HepG2 (cell line): ENCODE measurements at regions not wholly inside any gene's neighbourhood (a gene's known extent, or its start where the extent isn't known, plus 50 kb on each side); places are given as distances from the start of the nearest gene placed in this dataset.

Source experiments
- ATAC-seq: fragments of 200-7000 bp; cut with Tn5 transposase; 3 replicates; pipeline ENCODE4 v1.9.1; 2020; ENCODE audit warnings: mild to moderate bottlenecking, moderate library complexity
- BruUV-seq: library from RNA; stranded (reverse); fragments of 400-500 nt; replicated peaks from 2 replicates; lab custom pipeline; 2021; lab: Mats Ljungman, UMichigan
- CTCF ChIA-PET: fragments of 300-600 bp; formaldehyde crosslinking; extraction: SDS; loops from one replicate; lab custom pipeline; 2021; ENCODE audit warnings: low total read pairs, inconsistent platforms, low intra/inter-chr PET ratio; lab: Yijun Ruan, JAX
- POLR2A ChIA-PET: fragments of 350-600 bp; sonication (Branson Sonifier 250); formaldehyde crosslinking; loops from one replicate; lab custom pipeline; 2020; ENCODE audit warnings: antibody characterized with exemption, inconsistent platforms; lab: Yijun Ruan, JAX
- DNase-seq: peaks from one replicate; pipeline ENCODE4 v3.0.0-alpha.2; 2015; ENCODE audit warnings: low spot score
- FAIRE-seq: peaks from 3 replicates; lab custom pipeline; 2011; peaks lifted over from hg19 to GRCh38; lab: Jason Lieb, UNC
- H2AFZ ChIP-seq: one replicate; pipeline ENCODE4 v1.6.1; 2011; ENCODE audit warnings: low read length, inconsistent platforms
- H3K27ac ChIP-seq: fragments of 300-600 bp; 3 replicates; pipeline ENCODE4 v1.8.0; 2011; ENCODE audit warnings: mixed run types, mild to moderate bottlenecking, mixed read lengths, low read length, inconsistent platforms; ENCODE audit not compliant: insufficient read depth; ENCODE audit errors: extremely low read length
- H3K27me3 ChIP-seq, 2 experiments: fragments of 200-600 bp in 1 of 2; 2 replicates in 1 of 2; 3 replicates in 1 of 2; pipeline versions ENCODE4 v1.6.0 to v1.8.0; 2011; ENCODE audit warnings: low read length in 2 of 2, mild to moderate bottlenecking in 2 of 2, moderate library complexity in 2 of 2, inconsistent platforms in 1 of 2; ENCODE audit not compliant: insufficient read depth in 2 of 2, control insufficient read depth in 1 of 2
- H3K36me3 ChIP-seq, 2 experiments: fragments of 200-600 bp in 1 of 2; replicated peaks in 1 of 2; 2 replicates in 1 of 2; 3 replicates in 1 of 2; pipeline versions ENCODE4 v1.5.1 to v1.8.0; 2011; ENCODE audit warnings: low read length in 2 of 2, inconsistent platforms in 1 of 2; ENCODE audit not compliant: insufficient read depth in 2 of 2, control insufficient read depth in 1 of 2
- H3K4me1 ChIP-seq: 2 replicates; pipeline ENCODE4 v1.5.1; 2012; ENCODE audit warnings: low read length, inconsistent platforms; ENCODE audit not compliant: insufficient read depth
- H3K4me2 ChIP-seq: 2 replicates; pipeline ENCODE4 v1.6.0; 2011; ENCODE audit warnings: low read depth, low read length, inconsistent platforms
- H3K4me3 ChIP-seq, 3 experiments: fragments of 200-600 bp in 1 of 3; sonication (generic), shearing (Covaris generic) in 1 of 3; replicated peaks in 1 of 3; 2 replicates each; pipeline ENCODE4 v1.5.1; 2011 to 2016; ENCODE audit warnings: low read length in 3 of 3, inconsistent platforms in 2 of 3, low read depth in 2 of 3, mild to moderate bottlenecking in 2 of 3, control low read depth in 1 of 3, mixed read lengths in 1 of 3; ENCODE audit not compliant: insufficient read depth in 1 of 3
- H3K79me2 ChIP-seq: one replicate; pipeline ENCODE4 v1.6.1; 2011; ENCODE audit warnings: low read length, inconsistent platforms; ENCODE audit not compliant: insufficient read depth
- H3K9ac ChIP-seq: 2 replicates; pipeline ENCODE4 v1.6.0; 2011; ENCODE audit warnings: mild to moderate bottlenecking, low read depth, low read length, inconsistent platforms; ENCODE audit not compliant: insufficient read depth
- H3K9me3 ChIP-seq: 2 replicates; pipeline ENCODE4 v1.5.1; 2012; ENCODE audit warnings: mild to moderate bottlenecking, low read length
- H4K20me1 ChIP-seq: 2 replicates; pipeline ENCODE4 v1.6.0; 2011; ENCODE audit warnings: inconsistent platforms, mild to moderate bottlenecking, low read length, moderate library complexity; ENCODE audit not compliant: insufficient read depth
- CSRNP1 ChIP-seq: sonication (generic); formaldehyde crosslinking; IDR thresholded peaks from 2 replicates; pipeline ENCODE4 v1.8.1; 2023; ENCODE audit warnings: mild to moderate bottlenecking, missing genetic modification reagents
- FIP1L1 ChIP-seq: fragments of 200-400 bp; formaldehyde crosslinking; IDR thresholded peaks from 2 replicates; pipeline ENCODE4 v1.6.1; 2018; ENCODE audit warnings: low read depth, mild to moderate bottlenecking, low read length, moderate library complexity, borderline replicate concordance; ENCODE audit not compliant: insufficient read depth
- GATAD2A ChIP-seq: IDR thresholded peaks from 2 replicates; pipeline ENCODE4 v1.6.1; 2016
- HES4 ChIP-seq: sonication (generic); formaldehyde crosslinking; IDR thresholded peaks from 2 replicates; pipeline ENCODE4 v1.9.0; 2021; ENCODE audit warnings: mild to moderate bottlenecking, missing genetic modification reagents, borderline replicate concordance
- KLF13 ChIP-seq: sonication (generic); formaldehyde crosslinking; IDR thresholded peaks from 2 replicates; pipeline ENCODE4 v1.4.0; 2020; ENCODE audit warnings: mild to moderate bottlenecking, missing genetic modification reagents
- MXD1 ChIP-seq: sonication (generic); formaldehyde crosslinking; IDR thresholded peaks from 2 replicates; pipeline ENCODE4 v1.4.0; 2020; ENCODE audit warnings: mild to moderate bottlenecking, missing genetic modification reagents
- MXD4 ChIP-seq: IDR thresholded peaks from 2 replicates; pipeline ENCODE4 v1.6.1; 2016; ENCODE audit warnings: mild to moderate bottlenecking, missing biosample characterization, missing genetic modification reagents
- NCOA5 ChIP-seq: sonication (generic); formaldehyde crosslinking; IDR thresholded peaks from 2 replicates; pipeline ENCODE4 v1.4.0; 2020; ENCODE audit warnings: missing genetic modification reagents
- PAXIP1 ChIP-seq: sonication (generic); formaldehyde crosslinking; conservative IDR thresholded peaks from 2 replicates; pipeline ENCODE4 v1.4.0; 2020; ENCODE audit warnings: mild to moderate bottlenecking, missing genetic modification reagents, moderate library complexity
- SPEN ChIP-seq: sonication (generic); formaldehyde crosslinking; IDR thresholded peaks from 2 replicates; pipeline ENCODE4 v1.5.1; 2020; ENCODE audit warnings: low read depth, mild to moderate bottlenecking, missing genetic modification reagents
- TCF7 ChIP-seq: sonication (generic); IDR thresholded peaks from 2 replicates; pipeline ENCODE4 v1.6.1; 2016; ENCODE audit warnings: antibody characterized with exemption, low read depth
- ZFP91 ChIP-seq: sonication (generic); formaldehyde crosslinking; IDR thresholded peaks from 2 replicates; pipeline ENCODE4 v1.9.0; 2022; ENCODE audit warnings: missing genetic modification reagents, mild to moderate bottlenecking, borderline replicate concordance
- ZKSCAN1 ChIP-seq: fragments of 150-350 bp; IDR thresholded peaks from 2 replicates; pipeline ENCODE4 v1.6.1; 2014; ENCODE audit warnings: low read length
- ZNF121 ChIP-seq: sonication (generic); formaldehyde crosslinking; IDR thresholded peaks from 2 replicates; pipeline ENCODE4 v1.5.0; 2020; ENCODE audit warnings: mild to moderate bottlenecking, missing genetic modification reagents
- ZNF484 ChIP-seq: sonication (generic); formaldehyde crosslinking; IDR thresholded peaks from 2 replicates; pipeline ENCODE4 v1.5.1; 2020; ENCODE audit warnings: mild to moderate bottlenecking, low read depth, missing genetic modification reagents, borderline replicate concordance
- ZNF570 ChIP-seq: sonication (generic); formaldehyde crosslinking; IDR thresholded peaks from 2 replicates; pipeline ENCODE4 v1.4.0; 2020; ENCODE audit warnings: mild to moderate bottlenecking, missing genetic modification reagents, borderline replicate concordance
- ZNF724P ChIP-seq: sonication (generic); formaldehyde crosslinking; IDR thresholded peaks from 2 replicates; pipeline ENCODE4 v1.8.0; 2022; ENCODE audit warnings: missing genetic modification reagents, borderline replicate concordance
- in situ Hi-C: cut with HindIII; loops from 2 replicates; pipeline ENCODE4 v1.10.0; 2017; ENCODE audit warnings: low pct_unique_long_range_greater_than_20kb; ENCODE audit not compliant: extremely low pct_ligation_motif_present
- intact Hi-C: fragments of 100-400 bp; cut with micrococcal nuclease; formaldehyde crosslinking; loops from one replicate; pipeline ENCODE4 v1.10.0; 2022; ENCODE audit not compliant: unreplicated experiment
- TF ChIP-seq, protein P1 (sequence below): sonication (generic); formaldehyde crosslinking; IDR thresholded peaks from 2 replicates; pipeline ENCODE4 v1.4.0; 2020; ENCODE audit warnings: mild to moderate bottlenecking, missing genetic modification reagents

- no peaks in the 10 kb centered on the region for H3K79me2 ChIP-seq
- no peak overlapping the region for H3K4me2 ChIP-seq
- no TSS peak for BruUV-seq
- no peaks in the 10 kb centered on the region for H3K36me3 ChIP-seq
- ChIA-PET CTCF (no interaction called here), POLR2A (no interaction called here)
- H3K27me3 ChIP-seq: no peaks in the 10 kb centered on the region
- in situ Hi-C loops: no loop called here
- H3K9ac ChIP-seq: no peak overlapping the region
- H3K4me3 ChIP-seq: no peak overlapping the region
- H3K4me1 ChIP-seq: no peaks in the 10 kb centered on the region
- no peaks in the 10 kb centered on the region for H4K20me1 ChIP-seq
- ATAC-seq (no peak), FAIRE-seq (no peak), DNase-seq (no peak)
- H3K9me3 ChIP-seq: no peaks in the 10 kb centered on the region
- intact Hi-C loops: no loop called here
- no peak overlapping the region for H2AFZ ChIP-seq
- no peak overlapping the region for H3K27ac ChIP-seq
- TF ChIP-seq MXD4 (no peak), SPEN (CRISPR knock-in tag) (no peak), FIP1L1 (no peak), ZKSCAN1 (no peak), GATAD2A (CRISPR knock-in tag) (no peak), MXD1 (CRISPR knock-in tag) (no peak), PAXIP1 (CRISPR knock-in tag) (no peak), HES4 (CRISPR knock-in tag) (no peak), ZFP91 (CRISPR knock-in tag) (no peak), NCOA5 (CRISPR knock-in tag) (no peak), ZNF121 (CRISPR knock-in tag) (no peak), ZNF484 (CRISPR knock-in tag) (no peak), TCF7 (no peak), KLF13 (CRISPR knock-in tag) (no peak), CSRNP1 (CRISPR knock-in tag) (no peak), ZNF570 (CRISPR knock-in tag) (no peak), ZNF724P (CRISPR knock-in tag) (no peak)
- TF ChIP-seq, protein P1, sequence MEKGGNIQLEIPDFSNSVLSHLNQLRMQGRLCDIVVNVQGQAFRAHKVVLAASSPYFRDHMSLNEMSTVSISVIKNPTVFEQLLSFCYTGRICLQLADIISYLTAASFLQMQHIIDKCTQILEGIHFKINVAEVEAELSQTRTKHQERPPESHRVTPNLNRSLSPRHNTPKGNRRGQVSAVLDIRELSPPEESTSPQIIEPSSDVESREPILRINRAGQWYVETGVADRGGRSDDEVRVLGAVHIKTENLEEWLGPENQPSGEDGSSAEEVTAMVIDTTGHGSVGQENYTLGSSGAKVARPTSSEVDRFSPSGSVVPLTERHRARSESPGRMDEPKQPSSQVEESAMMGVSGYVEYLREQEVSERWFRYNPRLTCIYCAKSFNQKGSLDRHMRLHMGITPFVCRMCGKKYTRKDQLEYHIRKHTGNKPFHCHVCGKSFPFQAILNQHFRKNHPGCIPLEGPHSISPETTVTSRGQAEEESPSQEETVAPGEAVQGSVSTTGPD (CRISPR knock-in tag): no peak
Observed at GRCh38 chr4:143771269-143771668, 70.8 kb upstream of the FREM3 start.
